GM19395 (cell line): ENCODE measurements at regions not wholly inside any gene's neighbourhood (a gene's known extent, or its start where the extent isn't known, plus 50 kb on each side); places are given as distances from the start of the nearest gene placed in this dataset.

ENCODE experiments used
- ATAC-seq: cut with Tn5 transposase; IDR thresholded peaks from one replicate; pipeline ENCODE4 v1.9.1; 2021; ENCODE audit warnings: mild to moderate bottlenecking, moderate library complexity; ENCODE audit not compliant: unreplicated experiment

DNA sequence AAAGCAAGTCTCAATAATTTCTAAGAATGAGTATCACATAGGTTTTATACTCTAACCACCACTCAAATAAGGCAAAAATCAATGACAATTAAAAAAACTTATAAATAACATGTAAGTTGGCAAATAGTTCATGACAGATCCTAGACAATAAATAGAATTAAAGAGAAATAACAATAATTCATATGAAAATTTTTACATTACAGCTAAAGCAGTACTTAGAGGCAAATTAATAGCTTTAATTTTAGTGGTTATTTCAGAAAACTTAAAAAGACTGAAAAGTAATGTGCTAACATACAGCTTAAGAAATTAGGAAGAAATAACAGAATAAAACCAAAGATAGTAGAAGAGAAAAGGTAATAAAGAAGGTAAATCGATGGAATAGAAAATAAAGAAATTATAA lies 179.9 kb upstream of the SPAG17 start:
- no peak for ATAC-seq

DNA sequence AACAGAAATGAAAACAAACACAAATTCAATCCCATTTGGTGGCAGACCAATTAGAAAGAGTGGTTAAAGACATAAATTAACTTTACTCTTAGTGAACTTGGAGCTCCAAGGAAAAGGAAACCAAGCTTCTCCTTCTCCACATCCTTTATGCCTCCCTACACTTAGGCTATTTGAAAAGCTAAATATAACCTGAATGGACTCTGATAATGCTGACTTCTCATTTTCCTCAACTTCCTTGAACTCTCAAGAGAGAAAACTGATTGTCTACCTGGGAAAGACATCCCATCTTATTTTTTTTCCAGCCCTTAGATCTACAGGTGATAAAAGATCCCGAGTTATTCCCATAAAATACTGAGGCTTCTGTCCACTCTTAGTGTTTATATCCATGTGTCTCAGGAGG lies 178.4 kb upstream of the SPAG17 start:
- no peak for ATAC-seq

DNA sequence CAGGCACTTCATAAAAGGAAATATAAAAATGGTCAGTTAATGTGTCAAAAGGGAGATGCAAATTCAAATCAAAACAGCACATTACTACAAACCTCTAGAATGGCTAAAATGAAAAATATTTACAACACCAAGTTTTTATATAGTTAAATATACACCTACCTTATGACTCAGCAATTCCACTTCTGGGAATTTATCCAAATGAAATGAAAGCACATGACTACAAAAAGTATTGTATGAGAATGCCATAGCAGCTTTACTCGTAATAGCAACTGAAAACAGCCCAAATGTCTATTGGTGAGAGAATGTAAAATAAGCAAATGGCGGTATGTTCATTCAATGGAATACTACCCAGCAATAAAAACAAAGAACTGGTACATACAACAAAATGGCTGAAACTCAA lies 175.8 kb upstream of the SPAG17 start:
- ATAC-seq: no peak

DNA sequence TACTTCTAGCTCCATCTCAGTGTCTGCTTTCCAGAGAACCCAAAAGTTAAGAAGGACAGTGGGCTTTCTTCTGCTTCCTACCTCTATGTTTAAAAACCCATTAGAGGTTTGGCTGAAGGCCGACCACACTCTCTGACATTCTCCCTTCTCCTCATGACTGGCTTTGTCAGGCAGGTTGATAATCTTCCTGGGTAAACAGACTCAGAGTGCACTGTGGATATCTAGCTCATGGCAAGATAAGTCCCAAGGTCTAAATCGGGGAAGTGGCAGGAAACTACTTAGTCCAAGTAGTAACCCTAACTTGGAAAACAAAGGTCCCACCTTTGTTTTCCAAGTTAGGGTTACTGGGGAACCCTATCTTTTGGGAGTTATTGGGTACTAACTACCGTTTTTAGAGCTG lies 161.9 kb upstream of the SPAG17 start:
- ATAC-seq: no peak

DNA sequence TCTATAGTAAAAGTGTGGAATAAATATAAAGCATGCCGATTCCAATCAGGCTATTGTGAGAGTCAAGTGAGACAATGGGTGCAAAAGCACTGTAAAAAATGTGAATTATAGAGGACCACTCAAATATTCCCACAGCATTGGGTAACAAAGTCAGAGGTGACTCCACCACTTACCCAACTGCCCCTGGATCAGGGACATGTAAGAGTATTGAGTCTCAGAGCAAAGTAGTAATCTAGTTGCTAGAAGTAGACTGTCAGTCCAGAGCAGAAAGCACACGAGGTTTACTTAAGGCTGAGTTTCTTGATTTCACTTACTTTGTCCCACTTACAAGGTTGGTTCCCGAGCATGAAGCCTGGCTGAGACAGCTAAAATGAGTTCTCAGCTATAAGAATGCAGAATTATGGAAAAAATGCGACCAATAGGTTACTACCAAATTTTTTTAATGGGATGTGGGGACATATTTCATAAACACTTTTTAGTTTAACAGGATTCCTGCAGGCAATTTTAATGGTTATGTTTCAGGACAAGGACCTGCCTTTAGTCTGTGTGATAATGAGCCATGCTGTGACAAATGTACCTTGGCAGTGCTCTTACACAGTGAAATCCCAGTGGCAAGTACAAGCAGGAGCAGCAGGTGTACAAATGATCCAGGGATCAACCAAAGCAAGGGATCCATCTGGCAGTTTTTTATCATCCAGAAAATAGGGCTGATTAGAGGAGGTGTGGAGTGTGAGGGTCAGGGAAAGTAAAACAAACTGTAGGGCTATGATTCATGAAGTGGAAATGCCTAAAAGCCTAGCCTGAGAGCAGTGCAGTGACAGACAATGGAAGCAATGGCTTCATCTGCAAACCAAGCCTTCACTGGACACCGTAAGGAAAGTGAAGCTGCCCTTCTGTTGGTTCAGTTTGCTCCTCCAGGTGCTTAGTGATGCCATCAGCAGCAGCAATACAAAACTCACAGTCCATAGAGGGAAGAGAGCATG lies 156.2 kb upstream of the SPAG17 start:
- no peak for ATAC-seq

DNA sequence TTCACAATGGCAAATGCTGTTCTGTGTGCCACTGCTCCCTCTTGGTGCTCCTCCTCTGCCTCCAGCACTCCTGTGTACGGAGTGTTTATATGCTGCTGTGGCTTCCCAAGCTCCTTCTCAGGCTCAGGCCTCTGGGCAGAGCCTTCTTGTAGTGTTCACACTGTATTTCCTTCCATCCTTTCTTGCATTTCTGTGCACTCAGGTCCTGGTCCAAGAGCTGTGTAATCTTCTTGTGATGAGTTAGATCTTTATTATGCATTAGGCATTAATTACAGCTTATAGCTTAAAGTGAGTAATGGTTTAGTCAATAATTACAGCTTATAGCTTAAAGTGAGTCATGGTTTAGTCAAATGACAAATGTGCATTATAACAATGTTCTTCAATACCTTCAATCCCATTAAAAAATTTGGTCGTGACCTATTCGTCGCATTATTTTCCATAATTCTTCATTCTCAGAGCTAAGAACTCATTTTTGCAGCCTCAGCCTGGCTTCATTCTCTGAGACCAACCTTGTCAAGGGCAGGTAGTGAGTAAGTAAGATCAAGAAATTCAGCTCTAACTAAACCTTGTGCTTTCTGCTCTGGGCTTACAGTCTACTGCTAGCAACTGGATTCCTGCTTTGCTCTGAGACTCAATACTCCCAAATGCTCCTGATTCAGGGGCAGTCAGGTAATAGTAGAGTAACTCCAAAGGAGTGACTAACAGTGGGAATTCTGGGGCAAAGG lies 154.5 kb upstream of the SPAG17 start:
- ATAC-seq: no peak

DNA sequence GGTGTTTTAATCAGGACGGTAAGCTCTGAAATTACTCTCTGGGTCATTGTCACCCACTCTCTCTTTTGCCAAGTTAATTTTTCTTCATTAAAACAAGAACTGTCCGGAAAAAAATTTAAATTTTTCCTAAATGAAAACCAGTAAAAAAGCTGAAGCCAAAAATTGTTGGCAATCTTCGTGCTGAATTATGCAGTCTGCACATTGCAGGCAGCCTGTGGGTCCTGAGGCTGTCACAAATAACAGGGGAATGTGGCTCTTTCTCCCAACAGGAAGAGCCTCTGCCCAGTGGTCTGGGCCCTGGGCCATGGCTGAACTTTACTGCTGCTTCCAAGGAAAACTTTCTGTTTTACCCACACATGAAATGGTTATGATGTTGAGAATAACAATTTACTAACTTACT lies 153.9 kb upstream of the SPAG17 start:
- no peak for ATAC-seq

DNA sequence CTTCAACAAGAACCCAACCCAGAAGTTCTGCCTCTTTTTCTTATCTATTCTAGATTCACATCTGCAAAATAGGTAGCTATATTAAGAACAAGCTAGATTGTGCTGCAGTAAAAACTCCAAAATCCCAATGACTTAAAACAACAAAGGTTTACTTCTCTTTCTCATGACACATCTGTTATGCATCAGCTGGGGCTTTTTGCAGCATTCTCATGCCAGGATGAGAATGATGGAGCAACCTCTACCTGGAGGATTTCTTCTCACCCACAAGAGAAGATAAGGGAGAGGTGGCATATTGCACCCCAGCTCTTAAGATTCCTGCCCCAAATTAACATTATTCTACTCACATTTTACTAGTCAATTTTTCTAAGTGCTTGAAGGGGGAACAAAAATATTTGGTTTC lies 152.3 kb upstream of the SPAG17 start:
- no peak for ATAC-seq

DNA sequence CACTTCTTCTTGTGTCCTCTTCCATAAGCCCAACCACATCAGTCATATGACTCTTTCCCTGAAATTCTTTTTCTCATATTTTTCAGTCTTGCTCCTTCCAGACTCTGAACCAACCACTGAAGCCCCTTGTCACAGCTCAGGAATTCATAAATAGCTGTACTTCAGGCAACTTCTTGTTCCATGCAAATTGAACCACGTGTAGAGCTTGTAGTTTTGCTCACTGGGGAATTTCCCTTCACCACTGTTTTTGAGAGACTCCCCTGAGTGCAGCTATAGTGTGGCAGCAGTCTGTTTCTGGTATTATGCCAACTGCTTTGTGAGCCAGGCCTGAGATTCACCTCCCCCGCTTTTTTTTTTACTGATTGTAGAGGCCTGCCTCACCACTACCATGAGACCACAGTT lies 150.3 kb upstream of the SPAG17 start:
- peak; percentile 93 for ATAC-seq

DNA sequence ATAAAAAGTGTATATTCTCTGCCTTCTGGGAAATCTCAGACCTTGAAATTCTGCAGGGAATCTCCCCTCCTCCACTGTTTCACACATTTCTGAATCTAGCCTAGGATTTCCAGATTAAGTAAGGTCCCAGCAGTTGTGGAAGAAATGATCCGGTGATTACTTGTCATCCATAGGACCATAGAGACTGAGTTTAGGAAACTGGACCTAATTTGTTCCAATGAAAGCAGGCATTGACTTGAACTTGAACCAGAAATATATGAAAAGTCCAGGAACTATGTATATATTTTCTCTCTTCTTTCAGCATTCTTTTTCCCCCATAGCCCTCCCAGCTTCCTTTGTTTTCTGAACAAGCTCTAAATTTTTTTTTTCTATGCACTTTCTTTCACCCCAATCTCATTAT lies 149.5 kb upstream of the SPAG17 start:
- ATAC-seq: no peak

DNA sequence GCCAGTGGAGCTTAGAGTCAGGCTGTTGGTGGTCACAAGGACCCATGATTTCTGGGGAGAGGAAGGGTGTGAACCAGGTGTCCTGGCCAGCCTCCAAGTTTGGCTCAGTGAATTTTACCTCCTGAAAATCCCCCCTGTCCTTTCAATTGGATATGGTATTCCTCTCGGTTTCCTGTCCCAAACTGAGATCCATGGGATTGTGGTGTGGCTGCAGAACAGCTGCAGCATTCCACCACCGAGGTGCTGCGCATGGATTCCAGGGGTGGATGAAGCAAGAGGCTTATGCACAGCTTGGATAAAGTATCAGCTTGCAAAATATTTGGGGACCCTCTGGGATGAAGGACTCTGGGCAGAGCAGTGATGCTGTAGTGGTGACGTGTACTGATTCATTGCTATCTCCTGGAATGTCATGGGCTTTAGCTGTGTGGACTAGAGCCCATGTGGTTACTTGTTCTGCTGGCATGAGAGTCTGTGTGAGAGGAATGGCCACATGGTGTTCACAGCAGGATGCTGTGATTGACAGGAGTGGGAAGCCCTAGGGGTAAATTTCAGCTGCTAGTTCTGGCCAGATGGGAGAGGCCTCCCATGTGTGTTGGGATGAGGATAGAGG lies 148.7 kb upstream of the SPAG17 start:
- ATAC-seq: no peak

DNA sequence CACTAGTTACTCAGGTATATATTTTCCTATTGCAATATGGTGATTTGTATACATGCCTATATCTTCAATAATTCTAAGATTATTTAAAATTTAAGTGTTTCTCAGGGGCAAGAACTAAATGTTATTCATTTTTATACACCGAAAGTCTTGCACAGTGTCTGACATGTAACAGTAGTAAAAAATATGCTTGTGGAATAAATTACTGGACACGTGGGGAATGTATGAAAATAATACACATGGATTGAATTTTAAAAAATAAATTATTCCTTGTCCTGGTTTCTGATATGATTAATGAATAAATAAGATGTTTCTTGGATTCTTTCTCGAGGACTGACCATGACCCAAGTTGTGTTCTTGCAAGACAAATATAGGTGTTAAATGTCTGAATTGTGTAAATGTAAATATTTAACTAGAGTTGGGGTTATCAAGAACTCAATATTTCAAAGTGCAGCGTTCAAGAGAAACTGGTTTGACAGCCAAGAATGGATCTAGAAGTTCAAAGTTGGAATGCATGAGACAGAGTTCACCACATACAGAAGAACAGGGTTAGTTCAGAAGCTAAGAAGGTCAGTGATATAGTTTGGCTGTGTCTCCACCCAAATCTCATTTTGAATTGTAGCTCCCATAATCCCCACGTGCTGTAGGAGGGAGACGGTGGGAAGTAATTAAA lies 142.1 kb upstream of the SPAG17 start:
- ATAC-seq: no peak

DNA sequence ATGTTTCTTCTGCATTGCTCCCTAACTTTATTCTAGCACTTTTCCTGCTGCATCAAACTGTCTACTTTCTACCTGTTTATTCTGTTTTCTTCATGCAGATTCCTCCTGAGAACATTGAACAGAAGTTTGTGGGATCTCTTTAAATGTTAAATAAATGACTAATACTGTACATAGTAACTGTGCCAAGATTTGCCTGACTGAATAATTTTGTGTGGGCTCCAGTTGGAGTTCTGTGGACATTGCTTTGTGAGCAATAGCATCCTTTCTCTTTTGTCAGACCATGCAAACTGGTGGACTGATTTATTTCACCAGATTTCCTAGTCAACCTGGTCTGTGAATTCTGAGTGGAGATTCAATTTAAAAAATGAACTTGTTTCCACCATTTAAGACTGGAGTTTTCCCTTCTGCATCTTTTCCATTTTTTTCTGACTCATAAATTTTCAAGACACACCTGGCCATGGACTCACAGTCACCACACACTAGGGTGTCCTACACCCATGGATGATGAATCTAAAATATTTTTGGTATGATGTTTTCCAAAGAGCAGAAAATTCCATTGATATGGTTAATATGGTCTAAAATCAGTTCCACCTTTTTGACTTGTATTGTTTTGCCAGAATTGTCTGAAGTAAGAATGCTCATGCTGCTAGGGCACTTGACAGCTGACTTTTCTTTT lies 140.7 kb upstream of the SPAG17 start:
- no peak for ATAC-seq

DNA sequence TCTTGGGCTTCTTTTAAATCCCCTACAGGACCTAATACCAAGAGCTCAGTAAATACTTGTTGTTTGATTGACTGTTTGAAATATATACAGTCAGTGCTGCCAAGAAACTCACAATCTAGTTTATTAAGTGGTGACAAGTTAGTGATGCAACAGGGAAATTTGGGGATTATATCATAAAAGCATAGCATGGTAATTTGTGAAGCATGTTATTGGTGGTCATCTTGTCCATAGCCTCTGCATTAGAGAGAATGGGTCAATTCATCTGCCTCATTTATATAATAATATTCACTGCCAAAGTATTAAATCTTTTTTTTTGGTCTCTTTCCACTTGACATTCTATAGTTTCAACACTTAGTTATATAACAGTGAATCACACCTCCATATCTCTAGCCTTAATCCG lies 138.2 kb upstream of the SPAG17 start:
- no peak for ATAC-seq

DNA sequence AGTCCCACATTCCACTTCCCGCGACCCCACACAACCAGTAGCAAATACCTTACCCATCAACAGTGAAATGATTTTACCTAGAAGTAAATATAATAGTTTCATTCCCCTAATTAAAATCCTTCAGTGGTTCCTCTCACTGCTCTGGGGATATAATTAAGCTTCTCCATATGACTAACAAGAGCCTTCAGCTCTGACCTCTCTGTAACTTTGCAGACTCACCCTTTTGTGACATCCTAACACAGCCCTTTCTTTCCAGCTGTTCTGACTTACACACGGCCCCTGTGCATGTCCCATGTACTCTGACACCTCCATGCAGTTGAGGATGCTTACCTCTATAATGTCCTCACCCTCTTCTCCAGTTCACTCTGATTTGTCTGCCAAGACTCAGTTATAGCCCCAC lies 137.3 kb upstream of the SPAG17 start:
- no peak for ATAC-seq

DNA sequence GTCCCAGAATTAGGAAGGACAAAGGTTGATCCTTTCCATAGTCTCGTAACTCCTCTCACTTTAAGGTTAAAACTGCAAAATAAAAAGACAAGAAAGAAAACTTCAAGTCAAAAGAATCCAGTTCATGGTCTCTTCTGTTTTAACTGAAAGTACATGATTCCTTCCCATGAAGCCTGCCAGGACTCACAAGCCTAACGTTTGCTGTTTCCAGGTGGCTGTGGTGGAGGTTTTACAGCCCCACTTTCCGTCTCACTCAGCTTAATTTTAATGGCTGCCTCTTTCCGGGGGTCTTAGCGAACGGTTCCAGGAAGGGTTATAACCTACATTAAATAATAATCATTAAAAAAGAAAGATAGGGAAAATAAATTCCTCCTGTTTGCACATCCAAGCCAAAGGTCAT lies 136.8 kb upstream of the SPAG17 start:
- ATAC-seq: no peak

DNA sequence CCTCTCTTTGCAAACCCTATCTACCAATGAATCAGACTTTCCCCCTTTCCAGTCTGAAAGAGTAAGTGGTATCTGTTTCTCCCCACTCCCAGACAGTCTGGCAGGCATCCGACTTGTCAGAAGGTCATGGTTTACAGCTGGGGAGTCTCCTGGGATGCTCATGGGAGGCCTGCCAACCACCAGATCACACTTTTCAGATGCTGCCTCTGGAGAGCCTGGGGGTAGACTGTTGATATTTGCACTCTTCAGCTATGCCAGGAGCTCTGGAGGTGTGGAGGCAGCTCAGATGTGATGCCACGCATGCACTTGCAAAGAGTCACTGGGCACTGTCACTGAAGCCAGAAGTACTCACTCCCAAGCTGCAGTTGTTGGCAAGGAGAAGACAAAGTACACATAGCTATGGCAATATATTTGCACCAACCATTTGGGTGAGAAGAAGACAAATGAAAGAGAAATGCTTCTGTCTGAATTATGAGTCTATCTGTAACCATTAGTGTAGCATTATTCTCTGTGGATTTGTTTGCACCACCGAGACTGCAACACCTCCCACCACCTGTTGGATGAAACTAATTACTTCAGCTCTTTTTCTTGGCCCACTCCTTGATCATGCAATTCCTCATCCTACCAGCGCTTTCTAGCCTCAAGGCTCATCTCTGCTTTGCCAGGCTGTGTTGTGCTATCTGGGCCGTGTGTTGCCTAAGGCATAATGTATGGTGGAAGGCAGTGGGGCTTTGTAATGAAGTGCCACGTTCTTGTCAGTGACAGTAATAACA lies 133.0 kb upstream of the SPAG17 start:
- ATAC-seq: no peak

DNA sequence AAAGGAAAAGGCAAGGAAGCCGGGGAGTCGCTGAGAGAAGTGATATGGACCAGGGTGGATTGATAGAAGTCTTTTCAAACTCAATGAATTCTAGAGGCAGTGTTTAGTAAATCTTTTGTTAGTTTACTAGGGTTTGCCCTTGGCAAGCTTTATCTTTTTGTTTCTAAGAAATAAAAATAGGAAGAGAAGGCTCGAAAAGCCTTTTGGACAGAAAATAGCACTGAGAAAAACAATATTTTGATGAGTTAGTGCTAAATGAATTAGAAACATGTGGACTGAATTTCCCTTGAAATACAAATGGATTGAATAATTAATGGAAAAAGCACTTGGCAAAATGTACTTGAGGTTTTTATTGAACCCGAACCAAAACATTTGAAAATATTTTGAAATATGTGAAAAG lies 121.8 kb upstream of the SPAG17 start:
- no peak for ATAC-seq

DNA sequence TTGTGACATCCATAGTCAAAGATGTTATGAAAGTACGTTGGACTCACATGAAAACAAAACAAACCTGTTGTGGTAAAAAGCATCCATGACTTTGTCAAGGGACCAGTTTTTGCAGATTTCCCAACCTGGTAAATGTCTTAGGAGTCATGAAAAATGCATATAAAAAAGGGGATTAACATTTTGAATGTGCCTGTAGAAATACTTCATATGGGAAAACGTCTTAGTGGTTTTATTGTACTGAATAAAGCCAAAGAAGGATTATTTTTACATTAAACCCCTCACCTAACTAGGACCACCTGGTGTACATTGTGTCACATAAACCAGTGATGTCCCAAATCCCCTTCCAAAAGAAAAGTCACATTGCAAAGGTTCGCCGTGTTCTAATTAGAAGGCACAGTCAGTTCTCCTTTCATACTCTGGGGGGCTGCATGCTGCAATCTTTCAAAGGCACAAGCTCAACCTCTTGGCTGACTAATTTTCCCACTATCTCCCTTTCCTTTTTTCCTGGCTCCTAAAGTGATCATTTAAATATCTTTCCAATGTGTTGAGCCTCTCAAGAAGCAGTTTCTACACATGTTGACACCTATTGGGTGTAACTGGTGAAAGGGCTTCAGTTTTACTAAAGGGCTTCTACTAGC lies 119.8 kb upstream of the SPAG17 start:
- no peak for ATAC-seq
